ENCODE measurements at regions not wholly inside any gene's neighbourhood (a gene's known extent, or its start where the extent isn't known, plus 50 kb on each side); places are given as distances from the start of the nearest gene placed in this dataset.
"Not testable (repeated sequence)": the region's sequence is repeated elsewhere in the genome, so short reads cannot be mapped to it uniquely, and the experiment has no call there.

GRCh38 chr4:28772788-28773187 is 1912.1 kb downstream of the STIM2 start:
- intact Hi-C loops (cut with micrococcal nuclease), result no loop called here

GRCh38 chr4:28774344-28774743 is 1913.7 kb downstream of the STIM2 start:
- intact Hi-C loops (cut with micrococcal nuclease), result no loop called here

GRCh38 chr4:28776004-28776403 is 1915.4 kb downstream of the STIM2 start:
- intact Hi-C loops (cut with micrococcal nuclease), result no loop called here

DNA sequence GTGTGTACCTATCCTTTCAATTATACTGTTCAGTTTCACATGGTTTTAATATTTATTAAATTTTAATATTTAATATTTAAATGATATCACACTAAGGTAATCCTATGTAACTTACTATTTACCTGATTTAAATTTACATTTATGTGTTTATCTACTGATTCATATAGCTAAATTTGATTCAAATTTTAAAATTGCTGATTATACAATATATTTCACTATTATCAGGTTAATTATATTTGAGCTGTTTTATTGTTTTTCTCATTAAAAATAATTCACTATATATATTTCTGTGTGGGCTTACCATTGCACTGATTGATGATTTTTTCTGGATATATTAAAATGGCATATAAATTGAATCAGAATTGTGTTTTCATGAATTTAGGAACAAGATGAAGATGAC is 1923.5 kb downstream of the STIM2 start:
- intact Hi-C loops (cut with micrococcal nuclease), result no loop called here

- intact Hi-C loops (cut with micrococcal nuclease), result no loop called here
Measured at GRCh38 chr4:28787947-28788346, 1927.3 kb downstream of the STIM2 start.

GRCh38 chr4:28788929-28789490 is 1928.4 kb downstream of the STIM2 start:
- intact Hi-C loops (cut with micrococcal nuclease), result no loop called here

- intact Hi-C loops (cut with micrococcal nuclease), result no loop called here
Measured at GRCh38 chr4:28792917-28793597, 1927.1 kb upstream of the PCDH7 start.

DNA sequence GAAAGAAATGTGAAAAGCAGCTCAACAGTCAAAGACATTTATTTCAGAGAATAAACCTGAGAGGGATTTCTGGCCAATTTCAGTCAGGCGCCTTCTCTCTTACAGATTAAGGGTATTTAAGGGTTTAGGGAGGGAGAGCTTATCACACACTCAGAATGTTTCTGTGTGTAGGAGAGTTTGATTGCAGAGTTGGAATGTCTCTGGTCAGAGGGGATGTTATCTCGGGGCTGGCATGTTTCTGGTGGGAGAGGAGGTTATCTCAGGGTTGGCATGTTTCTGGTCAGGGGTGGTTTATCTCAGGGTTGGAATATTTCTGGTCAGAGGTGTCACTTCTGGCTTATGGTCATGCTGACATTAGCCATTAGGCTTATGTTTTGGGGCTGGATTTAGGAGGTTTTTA is 1920.5 kb upstream of the PCDH7 start:
- intact Hi-C loops (cut with micrococcal nuclease), result no loop called here

GRCh38 chr4:28811025-28811424 is 1909.1 kb upstream of the PCDH7 start:
- intact Hi-C loops (cut with micrococcal nuclease), result no loop called here

DNA sequence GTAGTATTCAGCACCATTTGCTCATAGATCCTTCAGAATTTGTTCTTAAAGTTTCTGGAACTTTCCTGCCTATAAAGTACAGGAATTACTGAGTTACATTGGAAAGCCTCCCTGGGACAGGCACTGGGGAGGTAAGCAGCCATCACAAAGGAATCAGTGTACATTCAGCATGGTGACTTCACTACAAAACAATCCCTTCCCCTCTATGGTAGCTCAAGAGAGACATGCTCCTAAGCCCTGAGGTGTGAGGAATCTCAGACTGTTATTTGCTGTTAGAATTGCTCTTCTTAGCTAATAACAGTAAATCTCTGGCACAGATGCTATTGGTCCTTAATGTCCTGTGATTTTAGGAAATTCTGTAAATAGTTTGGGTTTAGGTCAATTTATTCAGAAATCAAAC is 1898.0 kb upstream of the PCDH7 start:
- intact Hi-C loops (cut with micrococcal nuclease), result no loop called here

- intact Hi-C loops (cut with micrococcal nuclease), result no loop called here
Measured at GRCh38 chr4:28827866-28828265, 1892.3 kb upstream of the PCDH7 start.

GRCh38 chr4:28831867-28832266 is 1888.3 kb upstream of the PCDH7 start:
- intact Hi-C loops (cut with micrococcal nuclease), result no loop called here

GRCh38 chr4:28832444-28832843 is 1887.7 kb upstream of the PCDH7 start:
- intact Hi-C loops (cut with micrococcal nuclease), result no loop called here

DNA sequence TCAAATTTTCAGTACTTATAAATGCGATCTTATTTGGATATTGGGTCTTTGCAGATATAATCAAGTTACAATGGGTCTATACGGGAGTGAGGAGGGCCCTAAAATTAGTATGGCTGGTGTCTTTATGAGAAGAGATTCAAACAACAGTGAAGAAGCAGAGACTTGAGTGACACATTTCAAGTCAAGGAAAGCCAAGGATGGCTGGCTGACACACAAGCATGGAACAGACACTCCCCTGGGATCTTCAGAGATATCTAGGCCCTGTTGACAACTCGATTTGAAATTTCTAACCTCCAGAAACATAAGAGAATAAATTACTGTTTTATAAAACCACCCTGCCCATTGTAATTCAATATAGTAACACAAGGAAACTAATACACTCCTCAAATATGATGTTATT is 1886.0 kb upstream of the PCDH7 start:
- intact Hi-C loops (cut with micrococcal nuclease), result no loop called here

DNA sequence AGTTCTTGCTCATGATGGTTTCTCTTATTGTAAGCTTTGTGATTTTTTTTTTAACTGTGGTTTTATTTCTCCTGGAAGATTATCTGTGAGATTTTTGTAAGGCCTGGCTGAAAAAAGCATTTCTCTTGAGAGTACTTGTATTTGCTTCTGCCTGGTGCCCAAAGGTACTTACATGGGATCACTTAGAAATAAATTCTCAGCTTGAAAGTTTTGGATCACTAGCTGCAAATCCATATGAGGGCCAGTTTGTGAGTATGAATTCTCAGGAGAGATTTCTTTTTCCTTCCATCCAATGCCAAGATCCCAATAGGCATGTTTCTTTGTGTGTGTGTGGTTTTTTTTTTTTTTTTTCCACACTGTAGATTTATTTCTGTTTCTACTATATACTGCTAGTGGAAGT is 1884.7 kb upstream of the PCDH7 start:
- intact Hi-C loops (cut with micrococcal nuclease), result no loop called here

DNA sequence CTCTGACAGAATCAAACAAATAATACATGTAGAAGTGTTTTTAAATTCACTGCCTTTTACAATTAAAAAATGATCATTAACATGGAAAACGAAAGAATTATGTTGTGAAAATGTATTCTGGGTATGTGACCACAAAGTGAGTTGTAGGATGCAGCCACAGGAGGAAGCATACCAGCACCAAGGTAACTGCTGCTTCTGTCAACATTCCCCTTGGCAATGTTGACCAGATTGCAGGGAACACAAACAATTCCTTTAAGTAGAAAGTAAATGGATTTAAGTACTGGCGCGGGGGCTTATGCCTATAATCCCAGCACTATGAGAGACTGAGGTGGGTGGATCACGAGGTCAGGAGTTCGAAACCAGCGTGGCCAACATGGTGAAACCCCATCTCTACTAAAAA is 1877.9 kb upstream of the PCDH7 start:
- intact Hi-C loops (cut with micrococcal nuclease), result no loop called here

DNA sequence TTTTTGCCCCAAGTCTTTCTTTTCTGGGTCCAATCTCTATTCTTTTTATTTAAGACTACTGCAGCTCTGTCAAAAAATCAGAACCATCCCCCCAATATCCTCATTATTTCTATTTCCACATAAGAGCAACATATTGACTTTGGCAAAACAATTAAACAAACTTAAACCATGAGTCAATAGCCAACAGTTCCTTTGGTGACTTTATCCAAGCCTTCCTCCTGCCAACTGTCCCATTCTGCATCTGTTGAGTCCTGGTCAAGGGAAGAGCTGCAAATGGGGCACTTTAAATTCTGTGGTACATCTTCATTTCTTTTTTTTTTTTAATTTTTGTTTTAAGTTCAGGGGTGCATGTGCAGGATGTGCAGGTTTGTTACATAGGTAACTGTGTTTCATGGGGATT is 1875.0 kb upstream of the PCDH7 start:
- intact Hi-C loops (cut with micrococcal nuclease), result no loop called here

- intact Hi-C loops (cut with micrococcal nuclease), result not testable (repeated sequence)
Measured at GRCh38 chr4:28857028-28857427, 1863.1 kb upstream of the PCDH7 start.

DNA sequence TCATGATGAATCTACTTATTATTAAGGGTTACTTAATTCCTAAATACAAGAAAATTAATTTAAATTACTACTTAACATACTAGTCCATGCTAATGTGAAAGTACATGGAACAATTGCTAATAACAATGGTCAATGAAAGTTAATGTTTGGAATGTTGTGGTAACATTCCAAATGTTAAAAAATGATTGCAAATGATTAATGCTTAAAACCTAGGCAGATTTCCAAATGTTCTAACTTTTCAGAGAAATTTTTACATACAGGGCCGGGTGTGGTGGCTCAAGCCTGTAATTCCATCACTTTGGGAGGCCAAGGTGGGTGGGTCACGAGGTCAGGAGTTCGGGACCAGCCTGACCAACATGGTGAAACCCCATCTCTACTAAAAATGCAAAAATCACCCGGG is 1851.3 kb upstream of the PCDH7 start:
- intact Hi-C loops (cut with micrococcal nuclease), result no loop called here

DNA sequence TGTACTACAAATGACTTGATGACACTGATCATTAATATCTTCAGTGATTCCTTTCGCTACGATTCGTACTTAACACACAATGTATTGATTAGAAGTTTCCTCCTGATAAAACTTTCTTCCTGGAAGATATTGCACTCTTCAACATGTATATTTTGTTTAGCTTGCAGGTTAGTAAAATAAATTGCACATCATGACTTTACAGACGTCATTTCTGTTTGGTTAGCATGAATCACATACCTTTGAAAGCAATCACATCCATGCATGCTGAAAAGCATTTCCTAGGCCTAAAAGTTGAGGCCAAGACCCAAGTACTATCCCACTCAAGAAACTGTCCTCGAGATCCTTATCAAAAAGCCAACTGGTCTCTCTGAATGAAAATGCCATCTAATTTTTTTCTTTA is 1841.0 kb upstream of the PCDH7 start:
- intact Hi-C loops (cut with micrococcal nuclease), result no loop called here

DNA sequence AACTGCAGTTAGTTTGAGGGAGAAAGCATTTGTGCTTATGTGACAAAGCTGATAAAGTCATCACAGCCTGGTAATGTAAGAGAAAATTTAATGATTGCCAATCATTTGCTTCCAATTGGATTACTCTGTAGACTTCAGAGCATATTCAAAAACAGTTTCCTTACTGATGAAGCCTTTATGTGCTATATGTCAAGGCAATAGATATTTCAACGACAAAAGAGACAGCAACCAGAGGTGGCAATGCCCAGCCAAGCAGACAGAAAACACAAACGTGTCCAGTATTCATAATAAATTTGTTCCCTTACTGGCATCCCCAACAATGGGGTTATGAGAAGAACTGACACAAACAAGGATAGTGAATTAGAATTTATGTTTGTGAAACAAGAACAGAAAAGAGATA is 1840.3 kb upstream of the PCDH7 start:
- intact Hi-C loops (cut with micrococcal nuclease), result no loop called here

DNA sequence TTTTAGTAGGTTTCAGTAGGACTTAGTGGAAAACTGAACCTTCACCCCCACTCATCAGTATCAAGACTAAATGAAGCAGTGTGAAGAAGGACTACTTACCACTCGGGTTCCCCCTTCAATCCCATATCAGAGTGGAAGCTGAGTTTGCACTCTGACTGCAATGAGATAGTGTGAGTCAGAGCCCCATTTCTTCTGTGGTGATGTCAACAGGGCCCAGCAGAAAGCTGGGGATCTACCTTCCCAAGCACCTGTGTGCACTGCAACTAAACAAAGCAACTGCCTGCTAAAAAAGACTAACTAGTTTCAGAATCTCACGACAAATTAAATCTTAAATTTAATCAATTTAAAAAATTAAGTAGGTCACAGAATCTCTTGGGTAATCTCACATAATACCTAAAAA is 1837.0 kb upstream of the PCDH7 start:
- intact Hi-C loops (cut with micrococcal nuclease), result no loop called here

GRCh38 chr4:28886934-28887333 is 1833.2 kb upstream of the PCDH7 start:
- intact Hi-C loops (cut with micrococcal nuclease), result no loop called here

Data from T-helper 1 cell treated with Interleukin-12 subunit alpha and Interleukin-12 subunit beta and Interleukin-4 antibody, amounts not matched to agents 30 ng/mL and 1 ng/mL, for 36 hours (primary cell).